ENCODE measurements at regions not wholly inside any gene's neighbourhood (a gene's known extent, or its start where the extent isn't known, plus 50 kb on each side); places are given as distances from the start of the nearest gene placed in this dataset.

- in situ Hi-C loops (cut with MboI; ENCODE audit: low sequenced_read_pairs), result no loop called here
These were observed 129.5 kb upstream of the ACP3 start for GRCh38 chr3:132187746-132188145.

GRCh38 chr3:132189601-132190000 is 127.6 kb upstream of the ACP3 start:
- in situ Hi-C loops (cut with MboI; ENCODE audit: low sequenced_read_pairs), result no loop called here

- in situ Hi-C loops (cut with MboI; ENCODE audit: low sequenced_read_pairs), result no loop called here
These were observed 121.1 kb upstream of the ACP3 start for GRCh38 chr3:132196113-132196512.

GRCh38 chr3:132198516-132198915 is 118.7 kb upstream of the ACP3 start:
- in situ Hi-C loops (cut with MboI; ENCODE audit: low sequenced_read_pairs), result no loop called here

GRCh38 chr3:132199451-132199850 is 117.8 kb upstream of the ACP3 start:
- in situ Hi-C loops (cut with MboI; ENCODE audit: low sequenced_read_pairs), result no loop called here

GRCh38 chr3:132202586-132202985 is 114.6 kb upstream of the ACP3 start:
- in situ Hi-C loops (cut with MboI; ENCODE audit: low sequenced_read_pairs), result no loop called here

- in situ Hi-C loops (cut with MboI; ENCODE audit: low sequenced_read_pairs), result no loop called here
These were observed 113.2 kb upstream of the ACP3 start for GRCh38 chr3:132203889-132204596.

- in situ Hi-C loops (cut with MboI; ENCODE audit: low sequenced_read_pairs), result no loop called here
These were observed 111.6 kb upstream of the ACP3 start for GRCh38 chr3:132205609-132206008.

GRCh38 chr3:132209855-132210254 is 107.4 kb upstream of the ACP3 start:
- in situ Hi-C loops (cut with MboI; ENCODE audit: low sequenced_read_pairs), result no loop called here

GRCh38 chr3:132210476-132211346 is 106.5 kb upstream of the ACP3 start:
- in situ Hi-C loops (cut with MboI; ENCODE audit: low sequenced_read_pairs), result no loop called here

GRCh38 chr3:132211896-132212295 is 105.3 kb upstream of the ACP3 start:
- in situ Hi-C loops (cut with MboI; ENCODE audit: low sequenced_read_pairs), result no loop called here

- in situ Hi-C loops (cut with MboI; ENCODE audit: low sequenced_read_pairs), result no loop called here
These were observed 98.1 kb upstream of the ACP3 start for GRCh38 chr3:132218817-132219755.

GRCh38 chr3:132220986-132221385 is 96.2 kb upstream of the ACP3 start:
- in situ Hi-C loops (cut with MboI; ENCODE audit: low sequenced_read_pairs), result no loop called here

- in situ Hi-C loops (cut with MboI; ENCODE audit: low sequenced_read_pairs), result no loop called here
These were observed 94.2 kb upstream of the ACP3 start for GRCh38 chr3:132222868-132223538.

GRCh38 chr3:132225664-132226063 is 91.5 kb upstream of the ACP3 start:
- in situ Hi-C loops (cut with MboI; ENCODE audit: low sequenced_read_pairs), result no loop called here

- in situ Hi-C loops (cut with MboI; ENCODE audit: low sequenced_read_pairs), result no loop called here
These were observed 88.3 kb upstream of the ACP3 start for GRCh38 chr3:132228923-132229322.

GRCh38 chr3:132229641-132230040 is 87.6 kb upstream of the ACP3 start:
- in situ Hi-C loops (cut with MboI; ENCODE audit: low sequenced_read_pairs), result no loop called here

GRCh38 chr3:132230156-132231000 is 86.8 kb upstream of the ACP3 start:
- in situ Hi-C loops (cut with MboI; ENCODE audit: low sequenced_read_pairs), result no loop called here

GRCh38 chr3:132231633-132232032 is 85.6 kb upstream of the ACP3 start:
- in situ Hi-C loops (cut with MboI; ENCODE audit: low sequenced_read_pairs), result no loop called here

Data from HL-60/S4 treated with retinoic acid at 250 ng/mL for 4 days and 3 days (cell line).